Pancreas (tissue), 10 donors: ENCODE measurements at regions not wholly inside any gene's neighbourhood (a gene's known extent, or its start where the extent isn't known, plus 50 kb on each side); places are given as distances from the start of the nearest gene placed in this dataset.

Experiments used
- ATAC-seq, 4 donors: fragments of 200-7000 bp; cut with Tn5 transposase; one replicate each; pipeline versions ENCODE4 v1.8.0 to v1.9.1; 2020; ENCODE audit warnings: mild to moderate bottlenecking in 4 of 4, moderate library complexity in 4 of 4
- DNase-seq, 6 donors: peaks; one replicate each; pipeline ENCODE4 v3.0.0-alpha.2; 2020
- FAIRE-seq: peaks from 2 replicates; lab custom pipeline; 2012; peaks lifted over from hg19 to GRCh38; lab: Jason Lieb, UNC
- H3K27ac ChIP-seq, 4 donors: fragments of 200-600 bp; sonication (generic); 1 replicate in 3 of 4; 2 replicates in 1 of 4; pipeline versions ENCODE4 v1.5.0 to v1.8.0; 2020
- H3K27me3 ChIP-seq, 4 donors: fragments of 200-600 bp; one replicate each; pipeline ENCODE4 v1.8.0; 2021
- H3K36me3 ChIP-seq, 3 donors: fragments of 200-600 bp; sonication (generic) in 1 of 3; one replicate each; pipeline versions ENCODE4 v1.5.0 to v1.8.0; 2020 to 2021
- H3K4me1 ChIP-seq, 3 donors: fragments of 200-600 bp; one replicate each; pipeline ENCODE4 v1.8.0; 2021
- H3K4me3 ChIP-seq, 4 donors: fragments of 200-600 bp; sonication (generic) in 2 of 4; one replicate each; pipeline versions ENCODE4 v1.5.0 to v1.8.0; 2020 to 2021
- H3K9me3 ChIP-seq, 4 donors: fragments of 200-600 bp; one replicate each; pipeline ENCODE4 v1.8.0; 2021
- WGBS, 2 donors: extraction: QIAGEN DNeasy Blood & Tissue Kit; methylation state at CpG; one replicate each; pipeline ENCODE4 v1.1.7; 2013; 5-methylcytosine and 5-hydroxymethylcytosine counted together
- intact Hi-C, 3 donors: fragments of 100-400 bp; cut with DNase I; formaldehyde crosslinking; loops; one replicate each; pipeline versions ENCODE4 v1.11.1 to v1.14.2; 2022
- TF ChIP-seq, protein P1 (sequence below), 4 donors: fragments of 200-600 bp; sonication (generic) in 3 of 4; IDR thresholded peaks; one replicate each; pipeline versions ENCODE4 v1.5.0 to v1.8.0; 2021; ENCODE audit warnings: antibody characterized with exemption in 4 of 4
- donor health status: healthy with polysubstance abuse.
- donor health status: DM: no; HTN: no; CAD: no; lungs with moderate emphysema.
- donor health status: DM: no; HTN: no; CAD: no.
- donor health status: control.
- donor health status: control.
- donor health status: Bipolar disorder and iron deficiency.
- donor health status: DM: yes; HTN: yes; CAD: no.
- donor health status: DM: no; HTN: no; CAD: no.
- donor health status: DM: no; HTN: no; CAD: no.
- donor health status: DM: yes; HTN: yes; CAD: no.

DNA sequence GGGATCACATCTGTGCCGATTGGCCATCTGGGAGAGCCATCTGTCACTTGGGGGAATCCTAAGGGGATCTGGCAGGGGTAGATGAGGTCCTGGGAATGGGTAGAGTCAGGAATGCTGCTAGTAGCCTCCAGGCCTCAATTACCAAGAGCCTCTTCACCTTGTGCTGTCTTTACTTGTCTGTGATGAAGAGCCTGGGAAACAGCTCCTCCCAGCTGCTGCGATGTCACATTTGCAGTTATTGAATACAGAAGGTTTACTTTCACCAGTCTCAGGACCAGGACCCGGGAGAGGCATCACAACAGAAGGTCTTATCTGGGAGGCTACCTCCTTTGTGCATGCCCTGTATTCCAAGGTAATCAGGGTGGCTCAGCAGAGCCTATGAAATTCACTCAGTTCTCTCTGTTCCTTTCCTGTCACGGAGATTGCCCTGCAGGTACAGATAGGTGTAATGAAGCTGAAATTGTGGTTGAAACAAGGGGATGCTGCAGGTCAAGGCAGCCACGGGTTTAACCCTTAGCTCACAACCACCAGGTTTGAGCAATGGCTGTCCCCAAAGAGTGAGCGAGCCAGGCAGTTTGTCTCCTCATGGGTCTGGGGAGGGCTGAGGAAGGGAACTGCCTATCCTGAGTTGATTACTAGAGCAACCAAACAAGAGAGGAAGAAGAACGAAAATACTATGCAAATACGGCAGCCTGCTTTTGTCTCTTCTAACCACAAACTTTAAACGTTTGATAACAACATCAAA, 298.9 kb upstream of the RORA start:
- ATAC-seq (no peak), FAIRE-seq (no peak), DNase-seq (no peak)
- H3K4me3 ChIP-seq = no peak overlapping the region
- H3K36me3 ChIP-seq = no peaks in the 10 kb centered on the region
- no peak overlapping the region for H3K27ac ChIP-seq
- H3K4me1 ChIP-seq = no peaks in the 10 kb centered on the region
- intact Hi-C loops = no loop called here
- H3K9me3 ChIP-seq = no peaks in the 10 kb centered on the region
- WGBS, 2 donors = 54 to 60% methylated on average over 9 of the region's 9 CpGs
- no peaks in the 10 kb centered on the region for H3K27me3 ChIP-seq
- TF ChIP-seq, protein P1, sequence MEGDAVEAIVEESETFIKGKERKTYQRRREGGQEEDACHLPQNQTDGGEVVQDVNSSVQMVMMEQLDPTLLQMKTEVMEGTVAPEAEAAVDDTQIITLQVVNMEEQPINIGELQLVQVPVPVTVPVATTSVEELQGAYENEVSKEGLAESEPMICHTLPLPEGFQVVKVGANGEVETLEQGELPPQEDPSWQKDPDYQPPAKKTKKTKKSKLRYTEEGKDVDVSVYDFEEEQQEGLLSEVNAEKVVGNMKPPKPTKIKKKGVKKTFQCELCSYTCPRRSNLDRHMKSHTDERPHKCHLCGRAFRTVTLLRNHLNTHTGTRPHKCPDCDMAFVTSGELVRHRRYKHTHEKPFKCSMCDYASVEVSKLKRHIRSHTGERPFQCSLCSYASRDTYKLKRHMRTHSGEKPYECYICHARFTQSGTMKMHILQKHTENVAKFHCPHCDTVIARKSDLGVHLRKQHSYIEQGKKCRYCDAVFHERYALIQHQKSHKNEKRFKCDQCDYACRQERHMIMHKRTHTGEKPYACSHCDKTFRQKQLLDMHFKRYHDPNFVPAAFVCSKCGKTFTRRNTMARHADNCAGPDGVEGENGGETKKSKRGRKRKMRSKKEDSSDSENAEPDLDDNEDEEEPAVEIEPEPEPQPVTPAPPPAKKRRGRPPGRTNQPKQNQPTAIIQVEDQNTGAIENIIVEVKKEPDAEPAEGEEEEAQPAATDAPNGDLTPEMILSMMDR (IDR thresholded peaks at IDR 0.05) = no peak

DNA sequence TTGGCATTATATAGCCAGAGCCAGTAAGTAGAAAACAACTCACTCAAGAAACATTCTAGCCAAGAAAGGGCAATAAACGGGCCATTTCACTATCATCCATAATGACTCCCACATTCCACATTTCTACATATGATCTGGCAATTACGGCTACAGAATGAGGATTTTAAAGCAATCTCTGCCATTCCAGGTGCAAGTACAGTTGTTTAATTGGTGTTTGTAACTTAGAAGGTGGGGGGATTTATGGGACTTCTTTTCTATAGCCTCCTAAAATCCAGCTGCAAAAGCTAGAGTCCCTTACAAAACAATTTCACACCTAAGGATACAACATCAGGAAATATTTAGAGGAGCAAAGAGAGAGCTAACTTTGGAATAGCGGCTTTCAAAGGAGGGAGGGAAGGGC, 295.4 kb upstream of the RORA start:
- Histone ChIP-seq H3K4me3 (no peak overlapping the region), H3K36me3 (no peaks in the 10 kb centered on the region), H3K9me3 (no peaks in the 10 kb centered on the region), H3K27me3 (no peaks in the 10 kb centered on the region), H3K4me1 (no peaks in the 10 kb centered on the region), H3K27ac (no peak overlapping the region)
- no peak for ATAC-seq
- no peak for FAIRE-seq
- WGBS, 2 donors = 73 to 75% methylated on average over 3 of the region's 3 CpGs
- intact Hi-C loops = no loop called here
- TF ChIP-seq, protein P1 (IDR thresholded peaks at IDR 0.05) = no peak
- no peak for DNase-seq

DNA sequence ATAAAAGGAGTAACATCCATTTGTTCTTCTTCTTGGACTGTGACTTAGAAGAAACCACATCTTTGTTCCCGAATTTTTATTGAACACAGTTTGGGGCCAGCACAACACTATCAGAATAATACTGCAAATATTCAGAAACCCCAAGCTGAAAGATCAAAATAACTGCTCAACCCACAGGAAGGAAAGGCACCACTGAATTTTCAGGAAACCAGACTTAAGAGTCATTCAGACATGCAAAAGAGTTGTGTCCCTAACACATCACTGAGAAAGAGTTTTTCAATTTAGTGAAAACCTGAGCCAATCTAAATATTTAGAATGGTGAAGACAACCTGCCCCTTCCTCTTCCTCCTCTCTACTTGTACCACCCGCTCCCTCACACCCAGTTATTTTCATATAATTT, 295.0 kb upstream of the RORA start:
- Histone ChIP-seq H3K36me3 (no peaks in the 10 kb centered on the region), H3K9me3 (no peaks in the 10 kb centered on the region), H3K27ac (no peak overlapping the region), H3K4me1 (no peaks in the 10 kb centered on the region), H3K4me3 (no peak overlapping the region), H3K27me3 (no peaks in the 10 kb centered on the region)
- DNase-seq = no peak
- 64 to 81% methylated on average over 2 of the region's 2 CpGs for WGBS, 2 donors
- ATAC-seq = no peak
- TF ChIP-seq, protein P1 (IDR thresholded peaks at IDR 0.05) = no peak
- no peak for FAIRE-seq
- intact Hi-C loops = no loop called here

DNA sequence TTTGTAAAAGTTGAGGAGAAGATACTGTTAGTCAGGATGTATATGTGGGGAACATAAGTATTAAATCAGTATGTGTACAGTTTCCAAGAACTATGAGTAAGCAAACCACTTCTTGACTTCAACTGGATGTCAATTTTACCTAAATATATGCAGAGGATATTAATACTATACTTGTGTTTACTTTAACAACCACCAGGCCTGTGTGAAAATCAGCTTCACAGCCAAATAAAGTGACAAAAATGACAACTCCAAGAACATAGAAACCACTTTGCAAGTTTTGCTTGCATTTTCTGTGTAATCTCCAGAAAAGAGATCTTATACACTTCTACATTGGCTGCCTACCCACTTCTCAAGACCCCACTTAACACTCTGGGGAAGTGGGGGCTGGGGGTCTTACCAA, 293.3 kb upstream of the RORA start:
- no peak overlapping the region for H3K27ac ChIP-seq
- ATAC-seq = no peak
- no peak for FAIRE-seq
- TF ChIP-seq, protein P1 (IDR thresholded peaks at IDR 0.05) = no peak
- intact Hi-C loops = no loop called here
- no peaks in the 10 kb centered on the region for H3K27me3 ChIP-seq
- H3K4me3 ChIP-seq = no peak overlapping the region
- no peaks in the 10 kb centered on the region for H3K4me1 ChIP-seq
- no peaks in the 10 kb centered on the region for H3K9me3 ChIP-seq
- H3K36me3 ChIP-seq = no peaks in the 10 kb centered on the region
- no peak for DNase-seq

DNA sequence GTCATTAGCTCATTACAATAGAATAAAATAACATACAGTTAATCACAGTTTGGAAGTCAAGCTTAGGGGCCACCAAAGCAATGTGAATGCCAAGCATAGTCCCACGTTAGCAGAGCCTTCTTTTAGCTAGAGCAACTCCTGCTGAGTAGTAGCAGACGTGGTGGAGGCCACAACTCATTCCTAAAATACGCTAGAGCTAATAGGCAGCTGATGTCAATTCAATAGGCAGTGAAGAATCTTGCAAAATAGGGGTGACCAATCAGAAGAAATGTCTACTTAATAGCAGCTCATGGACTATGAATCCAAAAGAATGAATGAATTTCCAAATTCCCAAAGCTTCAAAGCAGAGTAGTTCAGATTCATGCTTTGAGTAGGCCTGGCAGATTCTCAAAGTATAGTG, 292.9 kb upstream of the RORA start:
- FAIRE-seq (no peak), ATAC-seq (no peak), DNase-seq (no peak)
- H3K27me3 ChIP-seq = no peaks in the 10 kb centered on the region
- TF ChIP-seq, protein P1 (IDR thresholded peaks at IDR 0.05) = no peak
- WGBS, 2 donors = 74 to 90% methylated on average over 3 of the region's 3 CpGs
- H3K36me3 ChIP-seq = no peaks in the 10 kb centered on the region
- intact Hi-C loops = no loop called here
- H3K27ac ChIP-seq = no peak overlapping the region
- no peak overlapping the region for H3K4me3 ChIP-seq
- no peaks in the 10 kb centered on the region for H3K9me3 ChIP-seq
- H3K4me1 ChIP-seq = no peaks in the 10 kb centered on the region
